ENCODE measurements at regions not wholly inside any gene's neighbourhood (a gene's known extent, or its start where the extent isn't known, plus 50 kb on each side); places are given as distances from the start of the nearest gene placed in this dataset.
"Not testable (repeated sequence)": the region's sequence is repeated elsewhere in the genome, so short reads cannot be mapped to it uniquely, and the experiment has no call there.

DNA sequence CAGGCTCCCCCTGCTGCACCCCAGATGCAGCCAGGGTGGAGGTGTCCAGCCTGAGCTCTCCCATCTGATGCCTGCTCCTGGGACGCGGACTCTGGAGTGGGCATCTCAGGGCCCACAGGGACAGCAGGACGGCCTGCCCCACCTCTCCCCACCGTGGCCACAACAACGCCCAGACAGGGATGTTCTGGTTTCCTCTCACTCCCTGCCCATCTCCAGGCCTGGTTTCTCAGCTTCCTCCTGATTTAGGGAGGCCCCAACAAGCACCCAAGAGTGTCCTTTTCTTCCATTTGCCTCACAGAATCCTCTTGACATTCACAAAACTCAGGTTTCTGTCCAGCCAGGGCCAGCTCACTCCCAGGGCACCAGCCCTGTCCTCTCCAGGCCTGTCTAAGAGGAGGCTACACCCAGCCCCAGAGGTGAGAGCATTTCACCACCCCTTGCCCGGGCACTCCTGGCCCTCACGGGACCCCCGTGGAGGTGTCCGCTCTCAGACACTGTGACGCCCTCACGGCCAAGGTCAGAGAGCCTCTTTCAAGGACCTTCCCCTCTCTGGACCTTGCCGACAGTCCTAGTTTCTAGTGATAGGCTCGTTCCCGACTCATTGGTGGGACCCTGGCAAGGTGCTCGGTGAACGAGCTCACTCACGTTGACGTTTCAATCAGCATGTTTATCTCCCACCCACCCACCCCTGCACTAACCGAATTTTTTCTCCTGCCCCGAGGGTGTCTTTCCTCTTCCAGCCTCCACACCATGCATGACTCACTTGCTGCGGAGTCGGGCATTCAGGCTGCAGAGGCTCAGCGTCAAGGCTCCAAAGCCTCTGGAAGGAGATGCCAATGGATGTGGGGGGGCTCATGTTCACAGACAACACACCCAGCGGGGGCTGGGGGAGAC lies 62.0 kb upstream of the UNC5A start:
- Mint-ChIP-seq H3K36me3 (ENCODE audit: low read depth) (peaks cover 11% of the 10 kb centered on the region), H3K27me3 (peaks cover 79% of the 10 kb centered on the region), H3K4me3 (no peak overlapping the region), H3K27ac (no peak overlapping the region), H3K4me1 (peaks cover 16% of the 10 kb centered on the region)
- H3K9me3 ChIP-seq (ENCODE audit: control insufficient read depth, low read length, poor library complexity, severe bottlenecking), result no peaks in the 10 kb centered on the region
- no peak for DNase-seq
- ATAC-seq, result no peak

DNA sequence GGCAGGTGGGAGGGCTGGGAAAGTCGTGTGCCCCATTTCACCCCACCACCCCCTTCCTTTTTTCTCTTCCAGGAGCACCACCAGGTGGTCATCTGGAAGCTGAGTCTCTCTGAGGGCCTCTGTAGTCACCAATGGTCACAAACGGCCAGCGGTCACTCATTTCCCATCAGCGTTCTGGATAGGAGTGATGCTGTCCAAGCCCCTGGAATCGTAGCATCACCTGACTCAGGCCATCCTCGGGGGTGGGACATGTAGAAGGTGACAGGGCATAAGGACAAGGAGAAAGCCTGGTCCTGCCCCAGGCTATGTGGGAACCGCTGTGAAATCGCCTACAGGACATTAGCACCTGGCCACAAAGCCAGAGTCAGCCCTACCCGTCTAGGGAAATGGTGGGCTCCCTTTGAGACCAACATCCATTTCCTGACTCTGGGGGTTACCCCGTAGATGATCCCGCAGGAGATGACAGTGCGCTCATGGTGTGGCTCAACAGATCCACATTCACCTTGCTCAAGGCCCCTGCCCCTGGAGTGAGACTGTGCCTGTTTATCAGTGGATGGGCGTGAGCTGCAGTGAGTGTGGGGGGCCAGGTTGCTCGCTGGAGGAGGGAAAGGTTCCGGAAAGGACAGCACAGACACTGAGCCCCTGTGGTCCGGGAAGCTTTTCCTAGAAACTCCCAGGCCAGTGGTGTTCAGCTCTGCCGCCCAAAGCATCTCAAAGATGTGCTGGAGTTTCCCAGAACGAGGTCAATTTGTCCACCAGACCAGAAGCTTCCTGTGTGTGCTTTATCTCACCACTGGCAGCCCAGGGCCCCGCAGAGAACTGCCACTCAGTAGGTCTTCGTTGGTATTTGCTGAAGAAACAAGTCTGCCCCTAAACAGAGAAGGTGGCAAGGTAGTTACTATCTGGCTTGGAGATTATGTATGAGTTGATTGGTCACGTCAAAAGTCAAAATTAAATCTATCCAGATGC lies 61.1 kb upstream of the UNC5A start:
- no peaks in the 10 kb centered on the region for H3K9me3 ChIP-seq (ENCODE audit: control insufficient read depth, low read length, poor library complexity, severe bottlenecking)
- H3K4me1 Mint-ChIP-seq, result peaks cover 11% of the 10 kb centered on the region
- peaks cover 11% of the 10 kb centered on the region for H3K36me3 Mint-ChIP-seq (ENCODE audit: low read depth)
- ATAC-seq, result no peak
- peaks cover 73% of the 10 kb centered on the region for H3K27me3 Mint-ChIP-seq
- DNase-seq, result no peak
- H3K4me3 Mint-ChIP-seq, result no peak overlapping the region
- H3K27ac Mint-ChIP-seq, result no peak overlapping the region

GRCh38 chr5:176750144-176750543 lies 60.2 kb upstream of the UNC5A start:
- Mint-ChIP-seq H3K36me3 (ENCODE audit: low read depth) (peaks cover 13% of the 10 kb centered on the region), H3K27ac (no peak overlapping the region), H3K27me3 (peaks cover 64% of the 10 kb centered on the region), H3K4me1 (peaks cover 10% of the 10 kb centered on the region), H3K4me3 (no peak overlapping the region)
- DNase-seq (no peak), ATAC-seq (no peak)
- H3K9me3 ChIP-seq (ENCODE audit: control insufficient read depth, low read length, poor library complexity, severe bottlenecking), result no peaks in the 10 kb centered on the region

DNA sequence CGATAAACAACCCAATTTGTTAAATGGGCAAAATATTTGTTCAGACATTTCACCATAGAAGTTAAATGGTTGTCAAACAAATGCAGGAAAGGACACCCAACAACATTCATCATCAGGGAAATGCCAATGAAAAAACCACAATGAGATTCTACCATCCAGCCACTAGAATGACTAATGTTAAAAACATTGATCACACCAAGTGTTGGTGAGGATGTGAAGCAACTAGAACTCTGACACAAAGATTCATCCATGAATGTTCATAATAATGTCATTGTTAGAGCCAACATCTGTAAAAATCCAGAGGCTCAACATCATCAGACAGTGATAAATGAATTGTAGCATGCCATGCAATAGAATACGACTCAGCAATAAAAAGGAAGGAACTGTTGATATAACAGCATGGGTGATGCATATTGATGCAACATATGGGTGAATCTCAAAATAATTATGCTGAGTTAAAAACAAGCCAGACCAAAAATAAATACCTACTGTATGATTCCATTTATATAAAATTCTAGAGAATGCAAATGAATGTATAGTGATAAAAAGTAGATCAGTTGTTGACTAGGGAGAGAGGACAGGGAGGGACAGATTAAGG lies 55.9 kb upstream of the UNC5A start:
- no peak overlapping the region for H3K27ac Mint-ChIP-seq
- no peak for ATAC-seq
- no peaks in the 10 kb centered on the region for H3K9me3 ChIP-seq (ENCODE audit: control insufficient read depth, low read length, poor library complexity, severe bottlenecking)
- H3K36me3 Mint-ChIP-seq (ENCODE audit: low read depth), result peaks cover 11% of the 10 kb centered on the region
- H3K4me3 Mint-ChIP-seq, result no peak overlapping the region
- H3K4me1 Mint-ChIP-seq, result no peaks in the 10 kb centered on the region
- peaks cover 28% of the 10 kb centered on the region for H3K27me3 Mint-ChIP-seq
- no peak for DNase-seq

DNA sequence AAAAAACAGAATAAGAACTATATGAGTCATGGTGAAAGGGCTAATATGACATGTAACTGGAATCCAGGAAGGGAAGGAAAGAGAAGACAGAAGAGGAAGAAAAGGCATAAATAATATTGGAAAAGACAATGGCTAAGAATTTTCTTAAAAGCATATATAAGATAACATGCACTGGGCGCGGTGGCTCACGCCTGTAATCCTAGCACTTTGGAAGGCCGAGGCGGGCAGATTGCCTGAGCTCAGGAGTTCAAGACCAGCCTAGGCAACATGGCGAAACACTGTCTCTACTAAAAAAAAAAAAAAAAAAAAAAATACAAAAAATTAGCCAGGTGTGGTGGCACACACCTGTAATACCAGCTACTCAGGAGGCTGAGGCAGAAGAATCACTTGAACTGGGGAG lies 54.8 kb upstream of the UNC5A start:
- Mint-ChIP-seq H3K36me3 (ENCODE audit: low read depth) (peaks cover 11% of the 10 kb centered on the region), H3K27me3 (peaks cover 20% of the 10 kb centered on the region)
- not testable (repeated sequence) for H3K4me3 Mint-ChIP-seq; H3K4me1 Mint-ChIP-seq; DNase-seq; H3K9me3 ChIP-seq (ENCODE audit: control insufficient read depth, low read length, poor library complexity, severe bottlenecking); ATAC-seq; H3K27ac Mint-ChIP-seq

DNA sequence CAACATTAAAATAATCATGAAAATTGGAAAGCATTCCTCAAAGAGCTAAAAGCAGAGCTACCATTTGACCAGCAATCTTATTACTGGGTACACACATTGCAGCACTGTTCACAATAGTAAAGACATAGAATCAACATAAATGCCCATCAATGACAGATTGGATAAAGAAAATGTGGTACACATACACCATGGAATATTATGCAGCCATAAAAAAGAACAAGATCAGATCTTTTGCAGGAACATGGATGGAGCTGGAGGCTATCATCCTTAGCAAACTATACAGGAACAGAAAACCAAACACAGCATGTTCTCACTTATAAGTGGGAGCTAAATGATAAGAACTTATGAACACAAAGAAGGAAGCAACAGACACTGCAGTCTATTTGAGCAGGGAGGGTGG lies 52.8 kb upstream of the UNC5A start:
- not testable (repeated sequence) for H3K4me3 Mint-ChIP-seq; H3K27ac Mint-ChIP-seq; H3K9me3 ChIP-seq (ENCODE audit: control insufficient read depth, low read length, poor library complexity, severe bottlenecking); H3K4me1 Mint-ChIP-seq; ATAC-seq; H3K36me3 Mint-ChIP-seq (ENCODE audit: low read depth); DNase-seq
- peaks cover 12% of the 10 kb centered on the region for H3K27me3 Mint-ChIP-seq
